DMS53 treated with DMSO at 0.1 percent for 48 hours (cell line): ENCODE measurements at regions not wholly inside any gene's neighbourhood (a gene's known extent, or its start where the extent isn't known, plus 50 kb on each side); places are given as distances from the start of the nearest gene placed in this dataset.

Source experiments
- DNase-seq: peaks from one replicate; lab custom pipeline; 2025; ENCODE audit not compliant: unreplicated experiment; lab: John Stamatoyannopoulos, UW

- no peak for DNase-seq
Measured at GRCh38 chr13:108525827-108526226, 103.6 kb upstream of the MYO16 start.

- no peak for DNase-seq
Measured at GRCh38 chr13:108526286-108526685, 103.1 kb upstream of the MYO16 start.

DNA sequence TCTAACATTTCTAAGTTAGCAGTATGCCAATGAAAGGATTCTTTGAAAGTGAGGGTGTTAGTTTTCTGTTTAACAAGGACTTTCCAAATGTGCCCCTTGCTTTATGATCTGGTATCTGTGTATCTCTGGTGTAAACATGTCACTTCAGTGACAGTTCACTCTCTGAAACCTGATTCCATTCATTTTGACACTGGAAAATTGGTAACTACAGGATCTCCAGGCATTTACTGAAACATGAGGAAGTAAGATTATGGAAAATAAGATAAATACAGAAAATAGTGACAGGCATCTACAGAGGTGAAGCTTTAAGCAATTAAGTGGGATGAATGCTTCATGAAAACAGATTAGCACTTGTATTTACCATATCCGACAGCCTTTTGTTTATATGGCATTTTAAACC, 101.6 kb upstream of the MYO16 start:
- DNase-seq: no peak

- no peak for DNase-seq
Measured at GRCh38 chr13:108528303-108528702, 101.1 kb upstream of the MYO16 start.

- DNase-seq: no peak
Measured at GRCh38 chr13:108533842-108534241, 95.6 kb upstream of the MYO16 start.

GRCh38 chr13:108534728-108535127, 94.7 kb upstream of the MYO16 start:
- DNase-seq: no peak

DNA sequence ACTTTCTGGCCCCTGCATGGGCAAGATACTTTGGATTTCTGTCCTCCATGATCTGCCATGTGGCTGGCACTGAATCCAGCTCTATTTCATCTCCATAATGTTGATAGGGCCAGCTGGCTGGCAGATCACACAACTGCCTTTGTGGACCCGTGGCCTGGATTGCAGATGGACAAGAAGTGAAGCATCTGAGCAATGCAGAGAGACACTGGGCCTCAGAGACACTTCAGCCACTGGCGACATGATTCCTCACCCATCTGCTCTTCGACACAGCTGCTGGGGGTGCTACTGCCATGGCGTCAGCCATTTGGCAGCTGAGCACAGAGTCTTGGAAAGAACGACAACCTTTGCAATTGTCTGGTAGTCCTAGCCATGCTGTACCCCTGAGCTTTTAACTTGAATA, 79.5 kb upstream of the MYO16 start:
- DNase-seq: no peak

- DNase-seq: no peak
Measured at GRCh38 chr13:108551674-108552073, 77.7 kb upstream of the MYO16 start.

- no peak for DNase-seq
Measured at GRCh38 chr13:108558489-108558888, 70.9 kb upstream of the MYO16 start.

DNA sequence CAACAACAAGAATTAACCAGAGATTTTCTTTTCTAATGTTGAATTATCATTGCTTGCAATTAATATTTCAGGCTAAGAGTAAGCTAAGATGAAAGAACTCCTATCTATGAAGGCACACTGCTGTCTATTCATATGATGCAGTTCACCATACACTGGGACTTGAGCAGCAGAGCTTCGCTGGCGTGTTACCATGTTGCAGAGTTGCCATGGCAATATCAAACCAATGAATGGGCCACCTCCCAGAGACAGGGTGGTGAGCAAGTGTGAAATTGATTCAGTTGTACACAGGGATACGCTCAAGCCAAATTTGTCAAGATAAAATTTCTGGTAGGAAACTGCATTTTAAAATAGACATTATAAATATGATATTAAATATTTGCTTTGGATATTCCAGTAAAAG, 69.3 kb upstream of the MYO16 start:
- no peak for DNase-seq

DNA sequence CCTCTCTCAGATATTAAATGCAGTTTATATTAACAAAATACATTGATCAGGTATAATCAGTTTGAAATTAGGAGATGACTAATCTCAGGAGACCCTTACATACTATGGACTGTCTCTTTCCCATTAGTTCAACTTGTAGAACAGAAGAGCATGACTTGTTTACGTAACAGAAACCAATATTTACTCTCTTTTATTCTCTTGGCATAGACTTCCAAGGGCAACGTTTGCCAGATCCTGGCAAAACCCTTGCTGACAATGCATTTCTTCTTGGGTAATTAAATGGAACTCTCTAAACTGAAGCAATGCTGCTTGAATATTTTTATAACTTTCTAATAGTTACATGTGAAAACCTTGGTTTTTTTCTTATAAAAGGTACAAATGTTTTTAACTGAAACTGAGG, 68.3 kb upstream of the MYO16 start:
- peak; percentile 34 for DNase-seq

DNA sequence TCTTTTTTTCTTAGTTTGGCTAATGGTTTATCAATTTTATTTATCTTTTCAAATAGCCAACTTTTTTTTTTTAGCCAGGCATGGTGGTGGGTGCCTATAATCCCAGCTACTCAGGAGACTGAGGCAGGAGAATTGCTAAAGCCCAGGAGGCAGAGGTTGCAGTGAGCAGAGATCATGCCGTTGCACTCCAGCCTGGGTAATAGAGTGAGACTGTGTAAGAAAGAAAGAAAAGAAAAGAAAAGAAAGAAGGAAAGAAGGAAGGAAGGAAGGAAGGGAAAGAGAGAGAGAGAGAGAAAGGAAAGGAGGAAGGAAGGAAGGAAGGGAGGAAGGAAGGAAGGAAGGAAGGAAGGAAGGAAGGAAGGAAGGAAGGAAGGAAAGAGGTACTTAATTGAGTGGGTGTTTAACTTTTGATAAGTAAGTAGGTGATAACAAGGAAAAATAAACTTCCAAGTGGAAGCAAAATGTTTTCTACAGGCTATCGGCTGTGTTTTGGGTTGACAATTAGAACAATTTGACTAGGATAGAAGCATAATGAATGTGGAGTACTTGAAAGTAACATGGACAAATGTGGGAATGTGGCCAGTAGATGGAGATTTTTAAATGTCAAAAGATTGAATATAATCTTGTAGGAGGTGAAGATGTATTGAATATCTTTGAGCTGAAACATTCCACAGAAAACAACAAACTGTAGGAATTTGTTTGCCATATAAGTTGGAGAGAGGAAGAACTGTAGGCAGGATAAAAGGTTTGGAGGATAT, 62.8 kb upstream of the MYO16 start:
- DNase-seq: no peak

- DNase-seq: no peak
Measured at GRCh38 chr13:108572782-108573211, 56.6 kb upstream of the MYO16 start.

- DNase-seq: no peak
Measured at GRCh38 chr13:108573455-108573854, 56.0 kb upstream of the MYO16 start.

DNA sequence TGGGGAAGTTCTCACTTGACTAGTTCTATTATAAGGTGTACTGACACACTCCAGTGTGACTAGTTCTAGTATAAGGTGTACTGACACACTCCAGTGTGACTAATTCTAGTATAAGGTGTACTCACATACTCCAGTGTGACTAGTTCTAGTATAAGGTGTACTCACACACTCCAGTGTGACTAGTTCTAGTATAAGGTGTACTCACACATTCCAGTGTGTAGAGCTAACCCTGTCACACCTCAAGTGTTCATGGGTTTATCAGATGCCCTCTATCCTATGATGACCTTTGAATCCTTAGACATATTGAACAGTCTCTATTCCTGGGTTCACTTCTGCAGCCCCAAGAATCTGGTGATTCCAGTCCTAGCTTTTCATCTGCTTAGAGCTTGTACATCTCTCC, 54.6 kb upstream of the MYO16 start:
- DNase-seq: no peak

- DNase-seq: no peak
Measured at GRCh38 chr13:108575430-108575829, 54.0 kb upstream of the MYO16 start.
